Epithelial cell of proximal tubule (primary cell): ENCODE measurements at regions not wholly inside any gene's neighbourhood (a gene's known extent, or its start where the extent isn't known, plus 50 kb on each side); places are given as distances from the start of the nearest gene placed in this dataset.

Experiments used
- DNase-seq: peaks from one replicate; pipeline ENCODE4 v3.0.0-alpha.2; 2011; ENCODE audit warnings: low read depth
- H3K4me3 ChIP-seq: 2 replicates; pipeline ENCODE4 v1.5.1; 2011; ENCODE audit warnings: low read depth, mild to moderate bottlenecking, low read length
- TF ChIP-seq, protein P1 (sequence below): conservative IDR thresholded peaks from 2 replicates; pipeline ENCODE4 v1.5.1; 2012; ENCODE audit warnings: low read depth, mild to moderate bottlenecking, low read length

DNA sequence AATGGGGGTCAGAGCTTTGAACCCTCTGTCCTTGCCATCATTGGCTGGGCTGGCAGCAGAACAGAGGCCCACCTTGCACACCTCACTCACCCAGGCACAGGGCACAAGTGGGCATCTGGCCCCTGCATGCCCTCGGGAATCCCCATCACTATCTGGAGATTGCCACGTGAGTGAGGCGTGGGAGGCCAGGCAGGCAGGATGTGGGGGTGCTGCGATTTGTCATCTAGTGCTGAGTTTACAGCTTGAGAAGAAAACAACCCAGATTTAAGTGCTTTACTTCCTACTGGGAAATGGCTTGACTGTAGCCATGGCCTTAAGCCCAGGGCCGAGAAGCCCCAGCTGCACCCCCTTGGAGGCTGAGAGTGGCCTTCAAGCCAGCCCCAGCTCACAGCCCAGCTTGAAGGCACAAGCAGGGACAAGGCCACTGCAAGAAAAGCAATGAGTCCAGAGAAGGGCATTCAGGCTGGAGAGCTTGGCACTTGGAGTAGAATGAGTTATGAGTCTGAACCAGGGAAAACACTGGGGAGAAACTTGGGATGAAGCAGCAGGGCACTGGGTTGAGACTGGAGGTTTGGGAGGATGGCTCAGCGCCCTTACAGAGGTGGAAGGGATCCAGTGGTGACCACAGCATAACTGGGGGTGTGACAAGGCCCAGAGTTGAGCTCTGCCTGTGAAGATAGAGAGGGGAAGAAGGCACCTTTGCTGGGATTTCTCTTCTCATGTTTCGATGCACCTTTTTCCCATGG lies 123.0 kb downstream of the CXCL12 start:
- H3K4me3 ChIP-seq, result no peak overlapping the region
- TF ChIP-seq, protein P1, sequence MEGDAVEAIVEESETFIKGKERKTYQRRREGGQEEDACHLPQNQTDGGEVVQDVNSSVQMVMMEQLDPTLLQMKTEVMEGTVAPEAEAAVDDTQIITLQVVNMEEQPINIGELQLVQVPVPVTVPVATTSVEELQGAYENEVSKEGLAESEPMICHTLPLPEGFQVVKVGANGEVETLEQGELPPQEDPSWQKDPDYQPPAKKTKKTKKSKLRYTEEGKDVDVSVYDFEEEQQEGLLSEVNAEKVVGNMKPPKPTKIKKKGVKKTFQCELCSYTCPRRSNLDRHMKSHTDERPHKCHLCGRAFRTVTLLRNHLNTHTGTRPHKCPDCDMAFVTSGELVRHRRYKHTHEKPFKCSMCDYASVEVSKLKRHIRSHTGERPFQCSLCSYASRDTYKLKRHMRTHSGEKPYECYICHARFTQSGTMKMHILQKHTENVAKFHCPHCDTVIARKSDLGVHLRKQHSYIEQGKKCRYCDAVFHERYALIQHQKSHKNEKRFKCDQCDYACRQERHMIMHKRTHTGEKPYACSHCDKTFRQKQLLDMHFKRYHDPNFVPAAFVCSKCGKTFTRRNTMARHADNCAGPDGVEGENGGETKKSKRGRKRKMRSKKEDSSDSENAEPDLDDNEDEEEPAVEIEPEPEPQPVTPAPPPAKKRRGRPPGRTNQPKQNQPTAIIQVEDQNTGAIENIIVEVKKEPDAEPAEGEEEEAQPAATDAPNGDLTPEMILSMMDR, result no peak
- DNase-seq, result no peak

DNA sequence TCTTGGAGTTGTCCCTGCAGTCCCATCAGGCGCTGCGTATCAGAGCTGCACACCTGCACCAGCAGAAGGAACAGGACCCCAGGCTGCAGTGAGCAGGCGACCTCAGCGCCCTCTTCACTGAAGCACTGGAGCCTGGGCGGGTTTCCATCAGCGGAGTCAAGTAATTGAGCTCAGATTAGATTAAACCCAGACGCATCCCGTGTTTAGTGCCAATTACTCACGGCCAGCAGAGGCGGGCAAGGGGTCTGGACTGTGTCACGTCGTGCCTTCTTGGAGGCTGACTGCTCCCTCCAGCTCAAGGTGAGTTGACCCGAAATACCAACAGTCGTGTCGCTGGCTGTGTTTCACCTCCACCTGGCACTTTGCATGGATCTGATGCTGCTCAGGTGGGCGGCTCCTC lies 123.6 kb downstream of the CXCL12 start:
- no peak overlapping the region for H3K4me3 ChIP-seq
- no peak for DNase-seq
- TF ChIP-seq, protein P1, result no peak

DNA sequence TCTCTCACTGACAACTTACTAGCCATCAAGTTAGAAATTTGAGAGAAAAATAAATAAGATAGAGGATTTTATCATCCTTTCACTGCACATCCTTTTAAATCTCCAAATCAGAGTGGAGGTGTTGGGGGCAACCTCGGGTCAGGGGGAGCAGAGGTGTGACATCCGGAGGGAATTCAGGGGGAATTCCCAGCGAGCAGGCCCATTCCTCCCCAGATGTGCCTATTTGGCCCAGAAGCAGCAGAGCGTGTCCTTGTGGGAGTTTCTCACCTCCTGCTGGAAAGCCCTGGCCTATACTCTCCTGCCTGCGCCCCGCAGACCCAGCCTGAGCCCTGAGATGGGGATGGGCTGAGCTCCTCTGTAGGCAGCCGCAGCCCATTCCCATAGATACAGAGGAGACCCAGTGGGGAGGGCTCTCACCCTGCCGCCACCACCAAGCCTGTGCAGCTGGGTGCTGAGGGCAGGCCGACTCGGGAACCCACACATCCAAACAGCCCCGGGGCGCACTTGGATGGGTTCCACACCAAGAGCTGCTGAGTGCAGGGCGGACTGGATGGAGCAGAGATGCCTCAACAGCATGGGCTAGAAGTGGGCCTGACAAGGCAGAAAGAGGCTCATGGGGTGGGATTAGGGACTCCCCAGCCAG lies 124.5 kb downstream of the CXCL12 start:
- DNase-seq, result no peak
- no peak overlapping the region for H3K4me3 ChIP-seq
- TF ChIP-seq, protein P1, result no peak

DNA sequence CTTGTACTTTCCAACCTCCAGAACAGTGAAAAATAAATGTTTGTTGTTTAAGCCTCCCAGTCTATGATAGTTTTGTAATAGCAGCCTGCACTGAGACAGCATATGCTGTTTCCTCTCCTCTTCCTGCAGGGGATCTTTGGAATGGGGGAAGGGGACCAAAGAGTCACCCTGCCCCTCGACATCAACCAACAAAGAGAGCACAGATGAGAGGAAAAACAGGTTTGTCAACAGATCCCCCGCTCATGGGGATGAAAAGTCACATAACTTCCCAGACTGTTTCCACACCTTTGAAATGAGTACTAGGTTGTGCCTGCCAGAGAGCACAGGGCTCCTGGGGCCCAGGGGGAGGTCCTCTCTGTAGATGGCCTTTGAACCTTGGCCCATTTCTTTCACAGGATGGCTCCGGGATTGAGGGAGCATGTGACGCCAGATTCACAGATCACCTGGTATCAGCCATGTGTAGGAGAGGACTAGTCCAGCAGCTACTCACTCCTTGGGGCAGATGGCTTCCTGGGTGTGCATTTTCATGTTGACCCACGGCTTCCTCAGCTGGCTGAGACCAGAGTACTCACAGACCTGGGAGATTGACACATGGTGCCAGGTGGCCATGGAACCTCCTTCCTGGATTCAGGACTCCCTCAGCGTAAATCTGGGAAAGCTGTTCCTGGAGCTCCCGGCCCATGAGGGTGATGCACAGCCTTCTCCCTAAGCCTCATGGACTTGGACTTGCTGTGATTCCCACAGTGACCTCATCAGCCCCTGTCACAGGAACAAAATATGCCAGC lies 125.6 kb downstream of the CXCL12 start:
- TF ChIP-seq, protein P1, result no peak
- no peak for DNase-seq
- no peak overlapping the region for H3K4me3 ChIP-seq

DNA sequence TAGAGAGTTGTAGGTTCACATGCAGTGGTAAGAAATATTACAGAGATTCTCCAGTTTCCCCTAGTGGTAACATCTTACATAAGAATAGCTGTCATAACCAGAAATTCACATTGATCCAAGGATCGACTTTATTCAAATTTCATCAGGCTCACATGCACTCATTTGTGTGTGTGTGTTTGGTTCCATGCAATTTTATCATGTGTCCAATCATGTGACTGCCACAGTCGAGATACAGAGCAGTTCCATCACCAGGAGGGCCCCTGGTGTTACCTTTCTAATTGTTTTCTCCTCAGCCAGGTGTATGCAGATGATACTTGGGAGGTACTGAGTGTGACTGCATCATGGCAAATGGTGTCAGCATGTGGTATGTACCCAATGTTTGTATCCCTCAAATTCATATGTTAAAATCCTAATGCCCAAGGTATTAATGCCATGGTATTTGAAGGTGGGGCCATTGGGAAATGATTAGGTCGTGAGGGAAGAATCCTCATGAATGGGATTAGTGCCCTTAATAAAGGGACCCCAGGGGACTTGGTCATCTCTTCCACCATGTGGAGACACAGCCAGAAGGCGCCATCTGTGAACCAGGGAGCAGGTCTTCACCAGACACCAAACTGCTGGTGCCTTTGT lies 126.3 kb downstream of the CXCL12 start:
- H3K4me3 ChIP-seq, result no peak overlapping the region
- TF ChIP-seq, protein P1, result no peak
- DNase-seq, result no peak

DNA sequence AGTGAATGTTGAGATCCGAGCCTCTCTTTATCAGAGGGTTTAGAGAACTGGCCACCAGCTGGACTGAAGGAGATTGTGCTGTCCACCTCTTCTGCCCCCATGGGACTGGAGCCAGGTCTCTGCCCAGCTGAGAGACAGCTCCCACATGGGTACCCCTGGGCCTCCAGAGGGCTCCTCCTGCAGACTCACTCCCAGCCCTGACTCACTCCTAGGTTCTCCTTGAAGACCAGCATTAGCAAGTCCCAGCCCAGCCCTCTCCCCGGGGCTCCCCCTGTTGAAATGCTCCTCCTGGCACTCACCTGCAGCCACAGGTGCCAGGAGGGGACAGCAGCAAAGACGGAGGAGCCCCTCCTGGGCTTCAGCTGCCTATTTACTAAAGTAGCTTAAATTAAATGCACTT lies 126.9 kb downstream of the CXCL12 start:
- TF ChIP-seq, protein P1, result no peak
- DNase-seq, result no peak
- no peak overlapping the region for H3K4me3 ChIP-seq
